ENCODE measurements at regions not wholly inside any gene's neighbourhood (a gene's known extent, or its start where the extent isn't known, plus 50 kb on each side); places are given as distances from the start of the nearest gene placed in this dataset.
"Not testable (repeated sequence)": the region's sequence is repeated elsewhere in the genome, so short reads cannot be mapped to it uniquely, and the experiment has no call there.

DNA sequence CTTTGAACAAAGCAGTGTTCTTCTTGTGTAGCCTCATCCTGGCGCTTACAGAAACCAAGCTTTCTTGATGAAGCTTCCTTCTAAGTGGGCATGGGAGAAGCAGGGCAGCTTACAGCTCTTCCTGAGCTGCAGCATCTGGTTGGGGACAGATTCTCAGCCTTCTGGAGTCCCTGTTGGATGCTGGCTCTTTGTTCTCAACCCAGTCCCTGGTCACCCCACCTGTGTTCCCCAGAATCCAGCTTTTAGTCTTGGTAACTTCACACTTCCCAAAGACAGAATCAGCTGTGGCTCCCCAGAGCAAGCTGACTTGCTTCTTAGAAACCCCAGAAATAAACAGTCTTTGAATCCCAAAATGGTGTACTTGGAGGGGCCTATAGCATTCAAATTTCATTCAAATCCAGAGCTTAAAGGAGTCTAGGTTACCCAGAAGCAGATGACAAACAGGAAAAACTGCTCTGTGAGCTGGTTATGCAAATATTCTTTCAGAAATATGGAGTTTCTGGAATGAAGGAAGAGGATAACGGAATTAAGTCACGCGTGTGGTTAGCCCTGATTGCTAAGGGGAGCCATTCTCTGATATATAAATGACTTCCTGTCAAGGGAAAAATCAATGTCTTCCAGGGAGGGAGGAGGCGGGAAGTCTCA lies 783.4 kb upstream of the TPTE start:
- H3K4me1 ChIP-seq (ENCODE audit: control insufficient read depth in 1 of 2, insufficient read depth in 2 of 2, low read length in 2 of 2); H3K4me3 Mint-ChIP-seq; H3K4me3 ChIP-seq (replicated peaks in 1 of 3; ENCODE audit: low read depth in 2 of 3, low read length in 3 of 3); intact Hi-C loops (cut with micrococcal nuclease); H3K27me3 Mint-ChIP-seq (ENCODE audit: low read depth in 3 of 3); H3K36me3 Mint-ChIP-seq; H3K27ac Mint-ChIP-seq; H3K9ac ChIP-seq (ENCODE audit: insufficient read depth, low read length, poor library complexity, severe bottlenecking); H3K27ac ChIP-seq (ENCODE audit: low read depth in 1 of 2, low read length in 2 of 2); H3K36me3 ChIP-seq (replicated peaks in 1 of 2; ENCODE audit: control insufficient read depth in 1 of 2, insufficient read depth in 2 of 2, low read length in 2 of 2); H3K4me1 Mint-ChIP-seq; H2AFZ ChIP-seq (ENCODE audit: insufficient read depth, low read depth, low read length, poor library complexity, severe bottlenecking); H4K20me1 ChIP-seq (ENCODE audit: insufficient read depth, low read length); H3K79me2 ChIP-seq (ENCODE audit: insufficient read depth, low read length); H3K27me3 ChIP-seq (ENCODE audit: control insufficient read depth in 2 of 2, insufficient read depth in 2 of 2, low read length in 2 of 2); H3K4me2 ChIP-seq (replicated peaks; ENCODE audit: extremely low read depth, low read length, poor library complexity, severe bottlenecking): not testable (repeated sequence)
- peaks cover 54 to 76% of the 10 kb centered on the region in 2 donors for H3K9me3 ChIP-seq (replicated peaks in 1 of 2; ENCODE audit: control insufficient read depth in 1 of 2, insufficient read depth in 1 of 2, low read length in 2 of 2)
- peak in 1 of 3 donors; percentile 23 for DNase-seq
- 61% methylated on average over 5 of the region's 5 CpGs for WGBS (ENCODE audit: insufficient coverage)
- H3K9me3 Mint-ChIP-seq: peaks cover 6 to 27% (median 19%) of the 10 kb centered on the region in 7 donors

DNA sequence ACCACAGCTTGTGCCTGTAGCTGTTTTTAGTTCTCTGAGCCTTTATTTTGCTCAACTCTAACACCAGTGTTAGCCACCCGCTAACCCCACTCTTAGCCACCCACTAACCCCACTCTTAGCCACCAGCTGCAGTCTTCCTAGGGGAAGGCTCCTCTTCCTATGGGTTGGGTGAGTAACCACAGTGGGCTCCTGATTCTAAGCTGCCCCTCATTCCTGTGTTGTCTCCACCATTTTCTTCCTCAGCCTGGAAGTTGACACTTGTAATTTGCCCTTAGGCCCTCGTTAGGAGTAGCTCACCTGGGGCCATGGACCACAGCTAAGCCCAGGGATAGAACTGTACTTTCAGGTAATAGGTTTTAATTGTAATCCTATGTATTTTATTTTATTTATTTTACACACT lies 782.9 kb upstream of the TPTE start:
- no peaks in the 10 kb centered on the region for H3K79me2 ChIP-seq (ENCODE audit: insufficient read depth, low read length)
- Mint-ChIP-seq H3K4me1 (no peaks in the 10 kb centered on the region), H3K4me3 (no peak overlapping the region), H3K27ac (peak overlapping the region in 1 of 7 donors; percentile 49), H3K9me3 (peaks cover 6 to 27% (median 19%) of the 10 kb centered on the region in 7 donors), H3K27me3 (ENCODE audit: low read depth in 3 of 3) (no peaks in the 10 kb centered on the region), H3K36me3 (no peaks in the 10 kb centered on the region)
- intact Hi-C loops (cut with micrococcal nuclease): no loop called here
- H3K4me1 ChIP-seq (ENCODE audit: control insufficient read depth in 1 of 2, insufficient read depth in 2 of 2, low read length in 2 of 2): no peaks in the 10 kb centered on the region
- H4K20me1 ChIP-seq (ENCODE audit: insufficient read depth, low read length): no peaks in the 10 kb centered on the region
- H3K4me2 ChIP-seq (replicated peaks; ENCODE audit: extremely low read depth, low read length, poor library complexity, severe bottlenecking): no peak overlapping the region
- no peaks in the 10 kb centered on the region for H3K27me3 ChIP-seq (ENCODE audit: control insufficient read depth in 2 of 2, insufficient read depth in 2 of 2, low read length in 2 of 2)
- no peak overlapping the region for H3K4me3 ChIP-seq (replicated peaks in 1 of 3; ENCODE audit: low read depth in 2 of 3, low read length in 3 of 3)
- H3K27ac ChIP-seq (ENCODE audit: low read depth in 1 of 2, low read length in 2 of 2): no peak overlapping the region
- WGBS (ENCODE audit: insufficient coverage): no CpG with 5 or more reads among the region's 2 CpGs
- no peak for DNase-seq
- no peaks in the 10 kb centered on the region for H3K36me3 ChIP-seq (replicated peaks in 1 of 2; ENCODE audit: control insufficient read depth in 1 of 2, insufficient read depth in 2 of 2, low read length in 2 of 2)
- H2AFZ ChIP-seq (ENCODE audit: insufficient read depth, low read depth, low read length, poor library complexity, severe bottlenecking): no peak overlapping the region
- no peak overlapping the region for H3K9ac ChIP-seq (ENCODE audit: insufficient read depth, low read length, poor library complexity, severe bottlenecking)
- H3K9me3 ChIP-seq (replicated peaks in 1 of 2; ENCODE audit: control insufficient read depth in 1 of 2, insufficient read depth in 1 of 2, low read length in 2 of 2): peaks cover 57 to 80% of the 10 kb centered on the region in 2 donors
- TF ChIP-seq, protein P1, sequence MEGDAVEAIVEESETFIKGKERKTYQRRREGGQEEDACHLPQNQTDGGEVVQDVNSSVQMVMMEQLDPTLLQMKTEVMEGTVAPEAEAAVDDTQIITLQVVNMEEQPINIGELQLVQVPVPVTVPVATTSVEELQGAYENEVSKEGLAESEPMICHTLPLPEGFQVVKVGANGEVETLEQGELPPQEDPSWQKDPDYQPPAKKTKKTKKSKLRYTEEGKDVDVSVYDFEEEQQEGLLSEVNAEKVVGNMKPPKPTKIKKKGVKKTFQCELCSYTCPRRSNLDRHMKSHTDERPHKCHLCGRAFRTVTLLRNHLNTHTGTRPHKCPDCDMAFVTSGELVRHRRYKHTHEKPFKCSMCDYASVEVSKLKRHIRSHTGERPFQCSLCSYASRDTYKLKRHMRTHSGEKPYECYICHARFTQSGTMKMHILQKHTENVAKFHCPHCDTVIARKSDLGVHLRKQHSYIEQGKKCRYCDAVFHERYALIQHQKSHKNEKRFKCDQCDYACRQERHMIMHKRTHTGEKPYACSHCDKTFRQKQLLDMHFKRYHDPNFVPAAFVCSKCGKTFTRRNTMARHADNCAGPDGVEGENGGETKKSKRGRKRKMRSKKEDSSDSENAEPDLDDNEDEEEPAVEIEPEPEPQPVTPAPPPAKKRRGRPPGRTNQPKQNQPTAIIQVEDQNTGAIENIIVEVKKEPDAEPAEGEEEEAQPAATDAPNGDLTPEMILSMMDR (IDR thresholded peaks at IDR 0.05): no peak

All from CD14-positive monocyte (primary cell).